ENCODE measurements at regions not wholly inside any gene's neighbourhood (a gene's known extent, or its start where the extent isn't known, plus 50 kb on each side); places are given as distances from the start of the nearest gene placed in this dataset.

- no peak overlapping the region for H3K27ac ChIP-seq (ENCODE audit: low read depth, low read length, poor library complexity, severe bottlenecking)
- ChIA-PET CTCF (interaction anchor here (0.6 to 2.2 kb wide), 5 partner anchors 903 to 1763 kb away, joined by 3 to 9 read pairs (median 5); no protein-coding TSS in a partner anchor), POLR2A (ENCODE audit: low non-redundant PET) (no interaction called here)
- H3K4me1 ChIP-seq (ENCODE audit: insufficient read depth, low read length, poor library complexity, severe bottlenecking), result no peaks in the 10 kb centered on the region
- no peaks in the 10 kb centered on the region for H3K9me3 ChIP-seq (ENCODE audit: low read depth, low read length, poor library complexity, severe bottlenecking)
- no peaks in the 10 kb centered on the region for H3K36me3 ChIP-seq (ENCODE audit: insufficient read depth, low read length, poor library complexity, severe bottlenecking)
- H3K27me3 ChIP-seq (replicated peaks; ENCODE audit: insufficient read depth, low read depth, low read length, poor library complexity), result peaks cover 9% of the 10 kb centered on the region
- DNase-seq (ENCODE audit: low spot score), result peak; percentile 60
- BruUV-seq (replicated peaks), result no TSS peak
- TF ChIP-seq CTCF (conservative IDR thresholded peaks at IDR 0.05; ENCODE audit: low read depth, low read length) (peak; percentile 78), EZH2 (IDR thresholded peaks at IDR 0.05; ENCODE audit: borderline replicate concordance, low read depth, low read length, poor library complexity, severe bottlenecking) (no peak)
- intact Hi-C loops (cut with micrococcal nuclease; ENCODE audit: unreplicated experiment), result loop anchor here (1.0 to 10.0 kb wide), 3 partner anchors 710 to 1762 kb away; no protein-coding TSS in a partner anchor
- H3K4me3 ChIP-seq (ENCODE audit: low read depth, low read length, poor library complexity, severe bottlenecking), result no peak overlapping the region
Measured at GRCh38 chr18:45384137-45384961, 230.9 kb upstream of the SLC14A2 start.

GRCh38 chr18:45384962-45385315, 230.3 kb upstream of the SLC14A2 start:
- ChIA-PET CTCF (interaction anchor here (0.6 to 2.2 kb wide), 4 partner anchors 903 to 1763 kb away, joined by 4 to 9 read pairs (median 6); no protein-coding TSS in a partner anchor), POLR2A (ENCODE audit: low non-redundant PET) (no interaction called here)
- intact Hi-C loops (cut with micrococcal nuclease; ENCODE audit: unreplicated experiment), result loop anchor here (1.0 to 10.0 kb wide), 3 partner anchors 710 to 1763 kb away; no protein-coding TSS in a partner anchor
- no peaks in the 10 kb centered on the region for H3K9me3 ChIP-seq (ENCODE audit: low read depth, low read length, poor library complexity, severe bottlenecking)
- peaks cover 9% of the 10 kb centered on the region for H3K27me3 ChIP-seq (replicated peaks; ENCODE audit: insufficient read depth, low read depth, low read length, poor library complexity)
- BruUV-seq (replicated peaks), result no TSS peak
- H3K27ac ChIP-seq (ENCODE audit: low read depth, low read length, poor library complexity, severe bottlenecking), result no peak overlapping the region
- DNase-seq (ENCODE audit: low spot score), result no peak
- no peak overlapping the region for H3K4me3 ChIP-seq (ENCODE audit: low read depth, low read length, poor library complexity, severe bottlenecking)
- no peaks in the 10 kb centered on the region for H3K36me3 ChIP-seq (ENCODE audit: insufficient read depth, low read length, poor library complexity, severe bottlenecking)
- H3K4me1 ChIP-seq (ENCODE audit: insufficient read depth, low read length, poor library complexity, severe bottlenecking), result no peaks in the 10 kb centered on the region
- TF ChIP-seq CTCF (conservative IDR thresholded peaks at IDR 0.05; ENCODE audit: low read depth, low read length), result no peak
- TF ChIP-seq EZH2 (IDR thresholded peaks at IDR 0.05; ENCODE audit: borderline replicate concordance, low read depth, low read length, poor library complexity, severe bottlenecking), result no peak

- ChIA-PET POLR2A (ENCODE audit: low non-redundant PET) (no interaction called here), CTCF (interaction anchor here (1.0 to 2.2 kb wide), 2 partner anchors 63 to 1764 kb away, joined by 3 to 8 read pairs; no protein-coding TSS in a partner anchor)
- intact Hi-C loops (cut with micrococcal nuclease; ENCODE audit: unreplicated experiment), result loop anchor here (10.0 kb wide), 1 partner anchor 711 kb away; no protein-coding TSS in a partner anchor
- no peaks in the 10 kb centered on the region for H3K9me3 ChIP-seq (ENCODE audit: low read depth, low read length, poor library complexity, severe bottlenecking)
- BruUV-seq (replicated peaks), result no TSS peak
- no peak overlapping the region for H3K27ac ChIP-seq (ENCODE audit: low read depth, low read length, poor library complexity, severe bottlenecking)
- peak; percentile 48 for DNase-seq (ENCODE audit: low spot score)
- no peak for TF ChIP-seq EZH2 (IDR thresholded peaks at IDR 0.05; ENCODE audit: borderline replicate concordance, low read depth, low read length, poor library complexity, severe bottlenecking)
- TF ChIP-seq CTCF (conservative IDR thresholded peaks at IDR 0.05; ENCODE audit: low read depth, low read length), result peak; percentile 71
- peaks cover 9% of the 10 kb centered on the region for H3K27me3 ChIP-seq (replicated peaks; ENCODE audit: insufficient read depth, low read depth, low read length, poor library complexity)
- H3K4me1 ChIP-seq (ENCODE audit: insufficient read depth, low read length, poor library complexity, severe bottlenecking), result no peaks in the 10 kb centered on the region
- no peak overlapping the region for H3K4me3 ChIP-seq (ENCODE audit: low read depth, low read length, poor library complexity, severe bottlenecking)
- no peaks in the 10 kb centered on the region for H3K36me3 ChIP-seq (ENCODE audit: insufficient read depth, low read length, poor library complexity, severe bottlenecking)
Measured at GRCh38 chr18:45386041-45386655, 229.1 kb upstream of the SLC14A2 start.

Data from A673 (cell line).